ENCODE measurements at regions not wholly inside any gene's neighbourhood (a gene's known extent, or its start where the extent isn't known, plus 50 kb on each side); places are given as distances from the start of the nearest gene placed in this dataset.

GRCh38 chrX:44036336-44036735 is 63.1 kb upstream of the NDP start:
- TF ChIP-seq POLR2A (IDR thresholded peaks at IDR 0.05) = no peak
- no peak for TF ChIP-seq CTCF (IDR thresholded peaks at IDR 0.05)
